ENCODE measurements at regions not wholly inside any gene's neighbourhood (a gene's known extent, or its start where the extent isn't known, plus 50 kb on each side); places are given as distances from the start of the nearest gene placed in this dataset.

DNA sequence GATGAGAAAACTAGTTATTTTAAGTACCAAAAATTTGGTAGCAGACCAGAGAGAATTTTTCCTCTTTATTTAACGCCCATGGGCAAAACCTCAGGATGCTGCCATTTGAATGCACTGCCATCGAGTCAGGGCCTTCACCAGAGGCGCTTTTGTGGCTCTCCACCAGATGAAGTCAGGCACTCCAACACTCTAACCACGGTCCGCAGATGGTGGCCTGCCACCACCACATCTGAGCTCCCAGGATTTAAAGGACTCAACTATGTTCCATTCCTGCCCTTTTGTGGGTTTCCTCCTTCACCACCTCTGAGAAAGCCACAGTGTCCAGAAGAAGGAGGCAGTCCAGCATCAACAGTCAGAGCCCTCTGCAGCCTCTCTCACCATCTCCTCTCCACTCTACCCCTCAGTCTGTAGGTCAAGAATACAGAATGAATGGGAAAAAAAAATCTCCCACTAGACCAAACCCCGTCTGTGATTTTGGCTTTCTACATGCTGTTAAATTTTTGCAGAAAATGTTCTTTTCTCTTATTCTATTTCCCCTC lies 647.4 kb downstream of the USP25 start:
- no peak for DNase-seq

DNA sequence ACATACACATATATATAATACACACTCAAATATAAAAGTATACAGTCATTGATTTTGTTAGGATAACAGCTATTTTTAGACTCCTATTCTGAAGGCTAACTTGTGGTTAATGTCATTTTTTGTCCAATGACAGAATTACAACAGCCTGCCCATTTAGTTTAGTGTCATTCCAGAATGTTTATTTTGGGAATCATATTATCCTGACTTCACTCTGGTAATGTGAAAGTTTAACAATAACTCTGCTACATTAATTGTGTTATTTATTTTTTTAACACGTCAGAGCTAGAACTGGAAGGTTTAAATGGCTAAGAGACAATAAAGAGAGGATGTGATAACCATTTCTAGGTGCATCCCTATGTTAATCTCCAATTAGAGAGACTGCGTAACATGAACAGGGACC lies 648.1 kb downstream of the USP25 start:
- DNase-seq: no peak

DNA sequence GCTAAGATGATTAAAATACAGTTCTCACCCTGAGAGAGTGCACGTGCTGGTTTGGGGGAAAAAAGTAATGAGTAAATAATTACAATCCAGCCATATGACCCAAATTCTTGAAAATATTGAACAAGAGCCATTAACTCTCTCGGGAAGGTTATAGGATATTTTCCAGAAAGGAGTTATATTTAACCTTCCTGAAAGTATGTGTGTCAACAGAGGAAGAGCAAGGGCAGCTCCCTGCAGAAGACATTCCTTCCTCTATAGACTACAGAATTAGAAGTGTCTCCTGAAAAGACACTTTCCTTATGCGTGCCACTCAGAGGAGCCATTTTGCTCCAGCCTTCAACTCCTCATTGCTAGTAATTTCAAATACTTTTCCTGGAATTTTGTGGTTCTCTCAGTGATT lies 648.7 kb downstream of the USP25 start:
- no peak for DNase-seq

DNA sequence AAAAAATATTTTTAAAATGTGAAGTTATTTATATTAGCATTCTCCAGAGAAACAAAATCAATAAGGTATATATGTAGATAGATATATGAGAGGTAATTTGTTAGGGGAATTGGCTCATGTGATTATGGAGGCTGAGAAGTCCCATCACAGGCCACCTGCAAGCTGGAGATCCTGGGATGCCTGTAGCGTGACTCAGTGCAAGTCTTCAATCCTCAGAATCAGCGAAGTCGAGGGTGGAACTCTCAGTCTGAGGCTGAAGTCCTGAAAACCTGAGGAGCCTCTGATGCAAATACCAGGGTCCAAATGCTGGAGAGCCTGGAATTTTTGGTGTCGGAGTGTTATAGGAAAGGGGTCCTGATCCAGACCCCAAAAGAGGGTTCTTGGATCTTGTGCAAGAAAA lies 658.5 kb downstream of the USP25 start:
- no peak for DNase-seq

DNA sequence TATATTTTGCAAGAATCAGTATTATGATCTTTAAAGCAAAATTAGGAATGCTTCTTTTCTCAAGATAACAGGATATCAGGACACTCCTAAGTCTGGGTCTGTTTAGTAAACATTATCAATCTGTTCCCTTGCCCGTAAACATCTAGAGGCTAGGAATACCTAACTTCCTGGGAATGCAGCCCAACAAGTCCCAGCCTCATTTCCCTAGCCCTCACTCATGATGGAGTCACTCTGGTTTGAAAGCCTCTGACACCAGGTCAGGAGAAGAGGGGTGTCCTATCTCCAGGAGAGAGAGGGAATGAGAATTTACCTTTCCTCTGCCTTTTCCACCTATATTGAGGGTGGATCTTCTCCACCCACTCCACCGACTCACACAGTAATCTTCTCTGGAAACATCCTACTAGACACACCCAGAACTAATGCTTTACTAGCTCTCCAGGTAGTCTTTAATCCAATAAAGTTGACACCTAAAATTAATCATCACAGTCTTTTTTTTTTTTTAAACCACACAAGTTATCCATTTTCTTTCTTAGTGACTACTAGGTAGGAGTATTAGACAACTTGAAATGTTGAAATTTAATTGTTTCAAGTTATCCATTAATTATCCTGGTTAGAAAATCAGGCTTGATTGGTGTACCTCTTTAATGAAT lies 659.3 kb downstream of the USP25 start:
- DNase-seq: no peak

DNA sequence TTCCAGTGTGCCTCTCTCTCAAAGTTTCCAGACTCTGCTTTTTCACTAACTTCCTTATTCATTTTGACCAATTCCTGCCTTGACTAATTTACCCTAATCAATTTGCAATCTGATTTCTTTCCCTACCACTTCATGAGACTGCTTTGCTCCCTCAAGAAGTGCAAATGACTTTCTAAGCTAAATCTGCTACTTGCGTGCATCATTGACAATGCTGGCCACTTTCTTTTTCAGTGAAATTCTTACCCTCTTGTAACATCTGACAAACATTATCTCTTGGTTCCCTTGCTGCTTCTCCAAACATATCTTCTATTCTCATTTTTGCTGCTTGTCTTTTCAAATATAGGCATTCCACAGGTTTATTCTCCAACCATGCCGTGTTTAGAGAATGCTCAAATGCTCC lies 659.9 kb downstream of the USP25 start:
- DNase-seq: no peak

DNA sequence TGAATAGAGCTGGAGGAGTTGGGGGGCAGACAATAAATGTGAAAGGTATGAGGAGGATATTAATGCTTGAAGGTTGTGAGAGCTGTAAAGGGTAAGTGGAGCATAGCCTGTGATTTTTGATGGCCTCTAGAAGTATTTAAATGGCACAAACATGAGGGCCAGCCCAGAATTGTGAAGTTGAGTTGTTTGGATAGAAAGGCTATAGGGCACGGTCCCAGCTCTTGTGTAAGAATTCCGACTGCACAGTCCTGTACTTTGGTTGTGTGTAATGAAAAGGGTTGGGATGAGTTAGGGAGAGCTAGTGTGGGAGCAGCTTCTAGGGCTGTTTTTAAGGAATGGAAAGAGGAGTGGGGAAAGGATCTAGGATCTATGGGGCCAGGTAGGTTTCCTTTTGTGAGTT lies 665.5 kb downstream of the USP25 start:
- no peak for DNase-seq

DNA sequence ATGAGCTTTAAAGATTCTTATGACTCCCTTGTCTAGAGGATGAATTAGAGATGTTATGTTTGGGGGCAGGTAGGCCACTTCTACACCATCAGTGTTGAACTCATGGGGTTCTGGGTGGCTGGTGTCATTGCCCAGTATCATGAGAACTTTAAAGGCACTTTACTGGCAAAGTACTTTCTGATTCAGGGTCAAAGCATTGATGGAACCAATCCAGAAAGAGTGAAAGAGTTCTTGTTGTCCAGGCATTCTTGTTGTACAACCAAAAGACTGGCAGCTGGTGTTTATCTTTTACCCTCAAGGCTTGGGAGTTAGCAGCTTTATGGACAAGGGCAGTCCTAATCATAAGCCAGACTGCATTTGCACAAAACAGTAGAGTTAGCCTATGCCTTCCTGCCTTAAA lies 673.0 kb downstream of the USP25 start:
- no peak for DNase-seq

DNA sequence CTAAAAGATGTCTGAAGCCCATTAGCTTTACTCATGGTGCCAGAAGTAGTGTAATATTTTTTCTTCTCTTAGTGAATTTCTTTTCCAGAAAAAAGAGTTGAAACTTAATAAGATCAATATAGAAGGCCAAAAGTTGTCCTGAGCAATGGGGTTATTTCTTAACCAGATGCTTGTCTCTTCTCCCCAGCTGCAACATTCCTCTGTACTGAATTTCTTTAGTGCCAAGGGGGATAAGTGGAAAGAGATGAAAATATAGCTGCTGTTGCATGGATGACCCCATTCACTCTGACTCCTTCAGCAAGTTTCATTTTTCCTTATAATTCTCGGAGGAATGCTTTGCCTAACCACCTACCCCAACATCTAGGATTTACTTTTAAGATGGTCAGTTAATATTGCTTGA lies 675.0 kb downstream of the USP25 start:
- no peak for DNase-seq

DNA sequence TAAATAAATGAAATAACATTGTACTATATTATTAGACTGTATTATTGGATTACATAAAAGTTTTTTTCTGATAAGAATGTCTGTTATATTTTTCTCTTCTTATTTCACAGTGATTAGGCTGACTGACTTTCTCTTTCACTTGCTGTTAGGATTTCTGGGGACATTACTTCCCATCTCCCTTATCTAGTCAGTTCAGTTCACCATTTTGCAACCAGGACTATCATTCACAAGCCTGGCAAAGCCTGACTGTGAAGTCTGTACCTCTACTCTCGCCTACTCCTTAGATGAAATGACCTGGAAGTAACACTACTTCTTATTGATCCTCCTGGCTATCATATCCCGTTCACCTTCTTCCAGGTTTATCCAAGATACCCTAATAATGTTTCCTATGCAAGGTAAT lies 676.6 kb downstream of the USP25 start:
- DNase-seq: no peak

DNA sequence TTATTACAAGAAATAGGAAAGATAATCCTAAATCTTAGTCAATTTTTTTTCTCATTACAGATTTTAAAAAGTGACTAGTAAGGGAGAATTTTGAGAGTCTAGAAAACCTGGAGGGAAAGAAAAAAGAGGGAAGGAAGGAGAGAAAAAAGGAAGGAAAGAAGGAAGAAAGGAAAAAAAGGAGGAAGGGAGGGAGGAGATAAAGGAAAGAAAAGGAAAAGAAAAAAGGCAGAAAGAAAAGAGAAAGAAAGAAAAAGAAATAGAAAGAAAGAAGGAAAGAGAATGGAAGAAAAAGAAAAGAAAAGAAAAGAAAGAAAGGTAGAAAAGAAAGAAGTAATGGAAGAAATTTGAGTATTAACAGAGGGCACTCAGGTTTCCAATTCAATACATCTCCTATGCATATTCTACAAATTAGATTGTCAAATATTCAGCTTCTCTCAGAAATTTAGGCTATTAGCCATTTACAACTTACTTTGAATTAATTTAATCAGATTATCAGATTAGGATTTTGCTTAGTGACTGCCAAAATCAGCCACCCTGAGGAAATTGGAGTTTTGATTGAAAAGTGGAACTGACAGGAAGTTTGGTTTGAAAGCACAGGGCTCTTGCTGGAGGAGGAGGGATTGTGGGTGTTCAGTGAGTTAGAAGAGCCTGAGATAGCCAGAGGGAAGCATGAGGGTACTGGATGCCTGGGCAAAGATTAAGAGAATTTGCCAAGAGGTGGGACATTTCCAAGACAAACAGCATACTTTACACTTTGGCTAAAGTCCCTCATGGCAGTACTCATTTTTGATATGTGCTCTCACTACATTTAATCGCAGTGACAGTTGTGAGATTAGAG lies 677.8 kb downstream of the USP25 start:
- DNase-seq: no peak

DNA sequence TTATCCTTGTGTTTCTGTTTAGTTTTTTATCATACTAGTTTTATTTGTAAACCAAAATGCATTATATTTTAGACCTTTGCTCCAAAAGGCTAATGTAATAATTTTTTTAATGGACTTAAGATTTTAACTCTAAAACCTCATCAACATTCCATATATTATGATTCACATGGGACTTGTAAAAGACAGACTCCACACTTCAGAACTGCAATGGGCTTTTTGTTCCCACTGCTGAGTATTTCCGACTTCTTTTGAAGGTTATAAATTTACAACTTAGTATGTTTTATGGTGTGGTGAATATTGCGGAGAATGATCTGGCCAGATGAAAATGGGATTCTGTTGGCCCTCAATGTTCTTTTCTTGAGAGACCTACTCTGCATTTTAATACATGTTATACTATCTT lies 678.5 kb downstream of the USP25 start:
- DNase-seq: no peak

DNA sequence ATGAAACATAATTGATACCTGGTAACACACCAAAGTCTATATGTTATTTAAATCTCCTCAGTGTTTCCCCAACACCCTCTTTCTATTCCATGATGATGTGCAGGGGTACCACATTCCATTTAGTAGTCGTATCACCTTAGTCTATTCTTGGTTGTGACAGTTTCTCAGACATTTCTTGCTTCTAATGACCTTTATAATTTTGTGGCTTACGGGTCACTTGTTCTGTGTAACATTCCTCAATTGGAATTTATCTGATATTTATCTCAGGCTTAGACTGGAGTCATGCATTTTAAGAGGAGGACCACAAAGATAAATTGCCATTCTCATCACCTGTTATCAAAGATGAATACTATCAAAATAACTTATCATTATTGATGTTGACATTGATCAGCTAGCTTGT lies 679.6 kb downstream of the USP25 start:
- no peak for DNase-seq

DNA sequence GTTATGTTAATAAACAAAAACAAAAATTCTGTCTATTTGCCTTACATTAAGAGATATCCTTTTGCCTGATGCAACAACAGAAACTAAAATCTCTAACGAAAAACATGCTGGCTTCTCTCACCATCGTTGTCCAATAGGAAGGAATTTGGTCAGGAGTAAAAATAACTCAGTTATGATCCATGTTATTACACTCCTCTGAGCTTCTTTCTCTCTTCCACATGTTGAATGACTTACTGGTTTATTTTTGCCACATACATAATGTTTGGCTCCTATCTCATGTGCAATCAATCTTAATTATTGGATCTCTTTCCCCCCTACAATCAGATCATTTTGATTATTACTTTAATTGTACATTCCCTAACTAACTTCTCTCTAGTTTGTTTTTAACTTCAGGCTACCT lies 688.4 kb downstream of the USP25 start:
- no peak for DNase-seq

DNA sequence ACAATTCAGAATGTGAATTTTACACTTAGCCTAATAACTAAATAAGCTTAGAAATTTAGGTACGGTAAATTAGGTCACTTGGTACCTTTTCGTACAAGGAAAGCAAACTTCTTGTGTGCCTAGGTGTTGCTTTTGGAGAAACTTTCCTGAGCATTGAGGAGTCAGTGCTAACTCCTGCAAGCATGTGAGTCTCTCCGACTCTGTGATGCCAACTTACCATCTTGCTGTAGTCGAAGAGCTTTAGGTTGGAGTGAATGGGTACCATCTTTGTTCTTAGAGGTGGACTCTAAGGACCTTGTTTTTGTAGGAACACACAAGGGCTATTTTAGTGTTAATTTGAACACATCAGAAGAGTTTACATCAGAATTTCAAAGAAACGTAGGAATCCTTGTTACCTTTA lies 688.9 kb downstream of the USP25 start:
- DNase-seq: no peak

DNA sequence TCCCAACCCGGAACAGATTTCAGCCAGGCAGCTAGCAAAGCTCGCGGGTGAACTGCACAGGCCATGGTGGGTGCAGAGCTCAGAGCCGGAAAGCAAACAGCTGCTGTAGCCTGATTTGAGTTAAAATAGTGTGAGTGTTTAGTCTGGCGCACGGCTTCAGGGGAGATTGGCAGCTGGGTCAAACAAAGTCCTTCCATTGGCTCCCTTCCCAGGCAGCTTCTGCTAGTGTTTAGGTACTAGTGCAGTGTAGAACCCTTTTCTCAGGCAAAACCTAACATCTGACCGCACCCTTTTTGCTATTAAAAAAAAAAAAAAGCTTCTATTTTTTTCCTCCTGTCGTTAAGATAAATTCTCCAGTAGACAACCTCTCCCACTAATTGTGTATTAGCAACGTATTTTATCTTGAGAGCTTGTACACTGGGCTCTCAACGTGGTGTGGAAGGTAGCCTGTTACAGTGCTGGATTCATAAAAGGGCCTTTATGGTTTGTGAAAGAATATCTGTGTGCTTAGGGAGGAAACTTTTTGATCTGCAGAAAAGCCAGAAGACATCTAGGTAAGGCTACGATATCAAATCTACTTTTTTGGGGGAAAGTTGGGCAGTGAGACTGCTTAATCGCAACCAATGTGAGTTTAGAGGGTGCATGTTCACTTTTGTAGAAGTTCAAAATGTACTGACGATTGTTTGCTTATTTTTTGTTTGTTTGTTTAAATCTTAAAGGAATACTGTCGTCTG lies 689.6 kb downstream of the USP25 start:
- no peak for DNase-seq

DNA sequence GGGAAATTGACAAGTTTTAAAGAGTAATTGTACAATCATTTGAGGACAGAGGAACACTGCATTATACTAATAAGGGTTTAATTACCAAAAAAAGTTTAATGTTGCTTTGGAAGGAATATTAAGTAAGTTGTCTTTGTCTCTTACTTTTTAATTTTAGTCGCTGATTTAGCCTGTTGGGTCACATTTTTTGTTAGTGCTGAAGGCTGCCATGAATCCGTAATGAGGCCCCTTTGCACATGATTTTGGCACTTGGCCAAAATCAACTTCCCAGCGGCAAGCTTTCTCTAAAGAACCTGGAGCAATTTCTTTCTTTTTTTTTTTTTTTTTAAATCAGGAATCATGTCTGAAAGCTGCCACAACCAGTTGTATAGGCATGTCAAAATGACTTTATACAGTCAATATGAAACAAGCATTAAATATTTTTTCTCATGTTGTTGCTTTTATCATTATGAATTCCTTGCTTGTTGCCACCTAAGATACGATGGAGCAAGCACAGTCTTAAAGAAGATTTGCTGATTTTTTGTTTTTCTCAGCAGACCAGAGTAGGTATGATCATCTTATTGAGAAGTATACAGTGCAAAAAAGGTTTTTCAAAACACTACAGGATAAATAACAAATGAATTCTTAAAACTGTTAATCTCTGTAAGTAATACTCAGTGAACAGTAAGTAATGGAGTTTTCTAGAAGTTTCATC lies 690.4 kb downstream of the USP25 start:
- no peak for DNase-seq

DNA sequence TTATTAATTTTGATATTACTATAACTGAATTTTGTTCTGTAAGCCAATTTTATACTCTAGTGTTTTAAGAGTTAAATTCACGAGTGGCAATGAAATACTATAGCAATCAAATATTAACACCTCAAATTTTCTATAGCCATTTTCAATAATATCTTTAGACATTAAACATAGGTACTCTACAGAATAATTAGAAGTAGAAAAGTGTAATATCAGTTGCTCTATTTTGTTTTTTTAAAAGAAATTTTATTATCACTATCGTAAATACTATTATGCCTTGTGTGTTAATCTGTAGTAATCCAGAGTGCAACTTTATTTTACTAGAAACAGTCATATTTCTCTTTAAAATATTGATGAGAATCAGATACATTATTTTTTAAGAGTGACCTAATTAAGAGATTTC lies 691.2 kb downstream of the USP25 start:
- no peak for DNase-seq

DNA sequence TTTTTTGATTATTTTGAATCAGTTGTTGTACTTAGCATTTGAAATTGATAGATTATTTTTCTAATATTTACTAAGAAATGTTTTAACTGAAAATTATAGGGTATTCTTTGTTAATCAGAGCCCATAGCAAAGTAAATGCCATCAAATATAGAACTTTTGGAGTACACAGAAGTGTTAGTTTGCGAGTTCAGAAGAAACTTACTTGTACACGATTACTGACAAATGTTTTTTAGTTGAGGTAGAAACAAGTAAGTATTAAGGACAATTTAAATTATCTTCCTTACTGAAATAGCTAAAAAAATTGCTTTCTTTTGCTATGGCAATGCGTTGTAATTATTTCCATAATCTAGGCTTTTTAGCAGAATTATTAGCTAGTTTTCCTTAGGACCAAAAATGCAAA lies 692.2 kb downstream of the USP25 start:
- DNase-seq: no peak

DNA sequence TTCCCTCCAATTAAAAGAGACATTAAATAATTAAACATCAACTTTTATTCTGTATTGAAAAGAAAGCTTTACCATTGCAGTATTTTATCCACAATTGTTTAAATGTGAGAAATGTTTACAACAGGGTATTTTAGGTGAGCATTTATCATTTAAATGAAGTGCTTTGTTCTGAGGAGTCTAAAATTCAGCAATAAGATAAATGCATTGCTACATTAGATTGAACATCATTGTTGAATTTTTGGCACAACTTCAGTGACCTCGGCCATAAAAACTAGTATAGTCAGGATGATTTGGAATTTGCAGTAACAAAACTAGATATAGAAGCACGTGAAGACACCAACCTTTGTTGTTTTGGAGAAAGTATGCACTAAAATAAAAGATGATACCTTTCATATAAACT lies 692.9 kb downstream of the USP25 start:
- no peak for DNase-seq

DNA sequence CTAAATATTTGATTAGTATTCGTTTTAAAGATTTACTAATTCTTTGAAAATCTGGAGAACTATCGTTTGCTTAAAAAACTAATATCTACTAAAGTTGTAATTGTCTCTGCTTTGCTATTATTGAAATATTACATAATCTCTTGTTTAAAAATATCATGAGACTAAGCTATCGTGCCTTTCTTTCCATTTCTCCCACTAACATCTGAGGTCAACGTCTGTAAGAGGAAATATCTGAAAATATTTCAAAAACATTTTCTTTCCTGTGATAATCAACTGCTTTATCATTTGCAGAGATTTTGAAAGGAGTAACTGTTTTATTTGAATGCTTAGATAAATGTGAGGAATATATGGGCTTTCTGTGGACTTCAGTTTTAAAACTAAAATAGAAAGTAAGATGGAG lies 694.1 kb downstream of the USP25 start:
- DNase-seq: no peak

DNA sequence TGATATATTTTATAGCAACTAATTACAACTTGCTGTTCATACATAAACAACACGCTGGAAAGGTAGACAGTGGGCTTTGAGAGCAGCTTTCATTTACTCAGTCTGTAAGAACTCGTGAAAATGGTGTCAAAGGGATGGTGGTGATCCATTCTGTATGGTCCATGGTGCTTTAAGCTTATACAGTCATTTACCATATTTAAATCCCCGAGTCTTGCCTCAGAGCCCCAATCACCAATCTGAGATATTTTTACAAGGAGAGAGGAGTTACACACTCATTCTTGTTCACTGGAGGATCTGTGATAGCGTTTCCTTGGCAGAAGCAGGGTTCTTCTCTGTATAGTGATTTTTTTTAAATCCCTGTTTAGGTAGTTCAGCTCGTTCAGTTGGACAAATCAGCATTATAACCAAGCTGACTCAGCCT lies 694.6 kb downstream of the USP25 start:
- no peak for DNase-seq

DNA sequence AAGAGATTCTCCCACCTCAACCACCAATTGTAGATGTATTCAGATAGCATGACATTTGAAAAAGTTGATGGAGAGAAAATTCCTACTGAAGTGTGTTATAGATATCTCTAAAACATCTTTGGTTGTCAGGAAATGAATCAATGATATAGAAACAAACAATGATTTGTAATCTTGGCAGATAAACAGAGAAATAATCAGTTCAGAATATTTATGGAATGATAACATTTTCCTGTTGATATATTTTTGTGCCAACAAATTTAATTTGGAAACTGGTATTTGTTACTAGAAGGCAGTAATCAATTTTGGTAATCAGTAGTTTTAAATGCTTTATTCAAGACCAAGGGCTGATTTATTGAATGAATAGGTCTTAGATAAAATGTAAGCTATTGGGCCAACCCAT lies 695.6 kb downstream of the USP25 start:
- no peak for DNase-seq
